NB4 (cell line): ENCODE measurements at regions not wholly inside any gene's neighbourhood (a gene's known extent, or its start where the extent isn't known, plus 50 kb on each side); places are given as distances from the start of the nearest gene placed in this dataset.

Source experiments
- POLR2A ChIP-seq: IDR thresholded peaks from 2 replicates; pipeline ENCODE4 v1.6.1; 2011; ENCODE audit warnings: mild to moderate bottlenecking; ENCODE audit not compliant: insufficient read length; ENCODE audit errors: extremely low read depth
- TF ChIP-seq, protein P1 (sequence below): IDR thresholded peaks from one replicate; pipeline ENCODE4 v1.5.1; 2012; ENCODE audit warnings: low read depth, low read length

DNA sequence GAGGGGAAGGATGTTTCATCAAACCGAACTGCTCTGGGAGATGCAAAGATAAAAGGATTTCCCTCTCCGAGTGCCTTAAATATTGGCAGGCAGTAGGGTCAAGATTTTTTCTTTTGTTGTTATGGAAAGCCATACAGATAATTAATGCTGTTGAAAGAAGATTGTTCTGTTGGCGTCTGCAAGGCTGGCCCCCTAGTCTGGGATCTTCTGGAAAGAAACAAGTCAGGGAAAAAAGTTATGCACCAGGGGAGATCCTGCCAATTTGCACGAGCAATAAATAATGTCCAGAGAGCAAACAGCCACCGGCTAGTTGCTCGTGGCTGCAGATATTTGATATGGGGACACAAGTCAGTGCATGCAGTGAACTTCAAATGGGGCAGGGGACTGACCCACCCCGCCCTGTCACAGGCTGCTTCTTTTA lies 202.1 kb upstream of the MYL2 start:
- TF ChIP-seq, protein P1, sequence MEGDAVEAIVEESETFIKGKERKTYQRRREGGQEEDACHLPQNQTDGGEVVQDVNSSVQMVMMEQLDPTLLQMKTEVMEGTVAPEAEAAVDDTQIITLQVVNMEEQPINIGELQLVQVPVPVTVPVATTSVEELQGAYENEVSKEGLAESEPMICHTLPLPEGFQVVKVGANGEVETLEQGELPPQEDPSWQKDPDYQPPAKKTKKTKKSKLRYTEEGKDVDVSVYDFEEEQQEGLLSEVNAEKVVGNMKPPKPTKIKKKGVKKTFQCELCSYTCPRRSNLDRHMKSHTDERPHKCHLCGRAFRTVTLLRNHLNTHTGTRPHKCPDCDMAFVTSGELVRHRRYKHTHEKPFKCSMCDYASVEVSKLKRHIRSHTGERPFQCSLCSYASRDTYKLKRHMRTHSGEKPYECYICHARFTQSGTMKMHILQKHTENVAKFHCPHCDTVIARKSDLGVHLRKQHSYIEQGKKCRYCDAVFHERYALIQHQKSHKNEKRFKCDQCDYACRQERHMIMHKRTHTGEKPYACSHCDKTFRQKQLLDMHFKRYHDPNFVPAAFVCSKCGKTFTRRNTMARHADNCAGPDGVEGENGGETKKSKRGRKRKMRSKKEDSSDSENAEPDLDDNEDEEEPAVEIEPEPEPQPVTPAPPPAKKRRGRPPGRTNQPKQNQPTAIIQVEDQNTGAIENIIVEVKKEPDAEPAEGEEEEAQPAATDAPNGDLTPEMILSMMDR: no peak
- TF ChIP-seq POLR2A: no peak
